ENCODE measurements at regions not wholly inside any gene's neighbourhood (a gene's known extent, or its start where the extent isn't known, plus 50 kb on each side); places are given as distances from the start of the nearest gene placed in this dataset.

- TF ChIP-seq EGR1 (IDR thresholded peaks at IDR 0.05) (no peak), MAX (IDR thresholded peaks at IDR 0.05) (no peak), USF1 (IDR thresholded peaks at IDR 0.05) (no peak), EP300 (IDR thresholded peaks at IDR 0.05; ENCODE audit: borderline replicate concordance) (no peak), TCF12 (IDR thresholded peaks at IDR 0.05; ENCODE audit: low read depth) (no peak), CEBPB (IDR thresholded peaks at IDR 0.05) (no peak), TEAD4 (IDR thresholded peaks at IDR 0.05) (no peak), CREB1 (IDR thresholded peaks at IDR 0.05; ENCODE audit: low read depth) (no peak), FOXM1 (IDR thresholded peaks at IDR 0.05; ENCODE audit: borderline replicate concordance, low read depth) (no peak), NFIC (IDR thresholded peaks at IDR 0.05) (no peak), RAD21 (IDR thresholded peaks at IDR 0.05; ENCODE audit: low read depth) (no peak), YY1 (IDR thresholded peaks at IDR 0.05; ENCODE audit: low read depth) (no peak), REST (IDR thresholded peaks at IDR 0.05; ENCODE audit: low read depth) (no peak), TAF1 (IDR thresholded peaks at IDR 0.05; ENCODE audit: low read depth) (no peak), ZBTB7A (IDR thresholded peaks at IDR 0.05; ENCODE audit: low read depth) (no peak)
Measured at GRCh38 chr1:217105437-217105836, 382.2 kb upstream of the ESRRG start.

GRCh38 chr1:217097819-217098218, 374.6 kb upstream of the ESRRG start:
- no peak for TF ChIP-seq YY1 (IDR thresholded peaks at IDR 0.05; ENCODE audit: low read depth)
- TF ChIP-seq CREB1 (IDR thresholded peaks at IDR 0.05; ENCODE audit: low read depth), result no peak
- TF ChIP-seq TAF1 (IDR thresholded peaks at IDR 0.05; ENCODE audit: low read depth), result no peak
- TF ChIP-seq EGR1 (IDR thresholded peaks at IDR 0.05), result no peak
- TF ChIP-seq REST (IDR thresholded peaks at IDR 0.05; ENCODE audit: low read depth), result no peak
- no peak for TF ChIP-seq RAD21 (IDR thresholded peaks at IDR 0.05; ENCODE audit: low read depth)
- no peak for TF ChIP-seq NFIC (IDR thresholded peaks at IDR 0.05)
- TF ChIP-seq TEAD4 (IDR thresholded peaks at IDR 0.05), result no peak
- no peak for TF ChIP-seq FOXM1 (IDR thresholded peaks at IDR 0.05; ENCODE audit: borderline replicate concordance, low read depth)
- no peak for TF ChIP-seq EP300 (IDR thresholded peaks at IDR 0.05; ENCODE audit: borderline replicate concordance)
- no peak for TF ChIP-seq CEBPB (IDR thresholded peaks at IDR 0.05)
- TF ChIP-seq USF1 (IDR thresholded peaks at IDR 0.05), result no peak
- no peak for TF ChIP-seq ZBTB7A (IDR thresholded peaks at IDR 0.05; ENCODE audit: low read depth)

GRCh38 chr1:217096200-217096599, 373.0 kb upstream of the ESRRG start:
- TF ChIP-seq CREB1 (IDR thresholded peaks at IDR 0.05; ENCODE audit: low read depth), result no peak
- TF ChIP-seq EP300 (IDR thresholded peaks at IDR 0.05; ENCODE audit: borderline replicate concordance), result no peak
- no peak for TF ChIP-seq FOXM1 (IDR thresholded peaks at IDR 0.05; ENCODE audit: borderline replicate concordance, low read depth)
- TF ChIP-seq ZBTB7A (IDR thresholded peaks at IDR 0.05; ENCODE audit: low read depth), result no peak
- no peak for TF ChIP-seq NFIC (IDR thresholded peaks at IDR 0.05)
- TF ChIP-seq EGR1 (IDR thresholded peaks at IDR 0.05), result no peak

- no peak for TF ChIP-seq RAD21 (IDR thresholded peaks at IDR 0.05; ENCODE audit: low read depth)
- no peak for TF ChIP-seq MAX (IDR thresholded peaks at IDR 0.05)
- no peak for TF ChIP-seq TCF12 (IDR thresholded peaks at IDR 0.05; ENCODE audit: low read depth)
- no peak for TF ChIP-seq CEBPB (IDR thresholded peaks at IDR 0.05)
- no peak for TF ChIP-seq TEAD4 (IDR thresholded peaks at IDR 0.05)
- no peak for TF ChIP-seq TAF1 (IDR thresholded peaks at IDR 0.05; ENCODE audit: low read depth)
- TF ChIP-seq ZBTB7A (IDR thresholded peaks at IDR 0.05; ENCODE audit: low read depth), result no peak
- no peak for TF ChIP-seq EP300 (IDR thresholded peaks at IDR 0.05; ENCODE audit: borderline replicate concordance)
- no peak for TF ChIP-seq USF1 (IDR thresholded peaks at IDR 0.05)
- TF ChIP-seq REST (IDR thresholded peaks at IDR 0.05; ENCODE audit: low read depth), result no peak
- TF ChIP-seq CREB1 (IDR thresholded peaks at IDR 0.05; ENCODE audit: low read depth), result no peak
- TF ChIP-seq NFIC (IDR thresholded peaks at IDR 0.05), result no peak
- TF ChIP-seq YY1 (IDR thresholded peaks at IDR 0.05; ENCODE audit: low read depth), result no peak
- no peak for TF ChIP-seq FOXM1 (IDR thresholded peaks at IDR 0.05; ENCODE audit: borderline replicate concordance, low read depth)
- TF ChIP-seq EGR1 (IDR thresholded peaks at IDR 0.05), result no peak
Measured at GRCh38 chr1:217095050-217095622, 371.9 kb upstream of the ESRRG start.
